IMR-90 (cell line): ENCODE measurements at regions not wholly inside any gene's neighbourhood (a gene's known extent, or its start where the extent isn't known, plus 50 kb on each side); places are given as distances from the start of the nearest gene placed in this dataset.

ENCODE experiments used
- ATAC-seq: fragments of 200-7000 bp; cut with Tn5 transposase; 2 replicates; pipeline ENCODE4 v1.9.1; 2020; ENCODE audit warnings: low read depth, mild to moderate bottlenecking, moderate library complexity
- BruUV-seq: library from RNA; stranded (reverse); fragments of 400-500 nt; replicated peaks from 2 replicates; lab custom pipeline; 2021; lab: Mats Ljungman, UMichigan
- CTCF ChIA-PET: fragments of 300-600 bp; formaldehyde crosslinking; extraction: SDS; loops from one replicate; lab custom pipeline; 2021; ENCODE audit warnings: antibody characterized with exemption; lab: Yijun Ruan, JAX
- POLR2A ChIA-PET: fragments of 300-600 bp; sonication (Branson Sonifier 250); formaldehyde crosslinking; loops from one replicate; lab custom pipeline; 2022; ENCODE audit warnings: antibody characterized with exemption; ENCODE audit not compliant: unreplicated experiment; lab: Charles Lee
- DNase-seq: peaks from one replicate; pipeline ENCODE4 v3.0.0; 2013
- H2AFZ ChIP-seq: replicated peaks from 2 replicates; pipeline ENCODE3; 2013; ENCODE audit warnings: low read length, mild to moderate bottlenecking; ENCODE audit not compliant: poor library complexity
- H2AK5ac ChIP-seq: 2 replicates; pipeline ENCODE4 v1.6.1; 2013; ENCODE audit warnings: low read depth, low read length, inconsistent platforms
- H2AK9ac ChIP-seq: replicated peaks from 2 replicates; pipeline ENCODE3; 2013; ENCODE audit warnings: mild to moderate bottlenecking, low read depth, low read length, moderate library complexity; ENCODE audit not compliant: poor library complexity
- H2BK120ac ChIP-seq: 2 replicates; pipeline ENCODE4 v1.6.1; 2013; ENCODE audit warnings: low read depth, low read length, inconsistent platforms
- H2BK15ac ChIP-seq: 3 replicates; pipeline ENCODE4 v1.6.1; 2013; ENCODE audit warnings: low read depth, low read length, inconsistent platforms
- H2BK20ac ChIP-seq: 2 replicates; pipeline ENCODE4 v1.6.1; 2013; ENCODE audit warnings: low read depth, mild to moderate bottlenecking, inconsistent platforms, low read length, moderate library complexity
- H2BK5ac ChIP-seq: 2 replicates; pipeline ENCODE4 v1.6.1; 2013; ENCODE audit warnings: mild to moderate bottlenecking, low read depth, low read length, inconsistent platforms; ENCODE audit not compliant: poor library complexity, severe bottlenecking
- H3K14ac ChIP-seq: replicated peaks from 2 replicates; pipeline ENCODE4 v1.6.1; 2013; ENCODE audit warnings: low read depth, low read length, inconsistent platforms
- H3K18ac ChIP-seq: 2 replicates; pipeline ENCODE4 v1.6.1; 2013; ENCODE audit warnings: low read depth, low read length, control low read depth
- H3K23ac ChIP-seq: 2 replicates; pipeline ENCODE4 v1.6.1; 2013; ENCODE audit warnings: low read depth, low read length, inconsistent platforms
- H3K27ac ChIP-seq: 2 replicates; pipeline ENCODE4 v1.5.1; 2013; ENCODE audit warnings: mild to moderate bottlenecking, control low read depth, low read length; ENCODE audit not compliant: insufficient read depth
- H3K27me3 ChIP-seq: 2 replicates; pipeline ENCODE4 v1.6.1; 2013; ENCODE audit warnings: low read length; ENCODE audit not compliant: control insufficient read depth, insufficient read depth
- H3K36me3 ChIP-seq: 2 replicates; pipeline ENCODE4 v1.6.1; 2013; ENCODE audit warnings: low read length, mixed read lengths; ENCODE audit not compliant: control insufficient read depth, insufficient read depth
- H3K4ac ChIP-seq: 2 replicates; pipeline ENCODE4 v1.6.1; 2013; ENCODE audit warnings: low read depth, low read length, inconsistent platforms
- H3K4me1 ChIP-seq: 2 replicates; pipeline ENCODE4 v1.6.1; 2013; ENCODE audit warnings: low read length, mixed read lengths; ENCODE audit not compliant: control insufficient read depth, insufficient read depth
- H3K4me2 ChIP-seq: 2 replicates; pipeline ENCODE4 v1.6.1; 2013; ENCODE audit warnings: low read depth, mild to moderate bottlenecking, control low read depth, low read length, moderate library complexity
- H3K4me3 ChIP-seq: 2 replicates; pipeline ENCODE4 v1.5.1; 2013; ENCODE audit warnings: low read depth, mild to moderate bottlenecking, control low read depth, low read length, moderate library complexity; ENCODE audit not compliant: insufficient read depth
- H3K56ac ChIP-seq: 2 replicates; pipeline ENCODE4 v1.6.1; 2013; ENCODE audit warnings: low read length, inconsistent platforms; ENCODE audit not compliant: insufficient read depth; ENCODE audit errors: extremely low read depth
- H3K79me1 ChIP-seq, 2 experiments: 2 replicates each; pipeline ENCODE4 v1.6.1; 2013; ENCODE audit warnings: low read length in 2 of 2, inconsistent platforms in 1 of 2, low read depth in 1 of 2
- H3K9ac ChIP-seq: 2 replicates; pipeline ENCODE4 v1.6.1; 2013; ENCODE audit warnings: low read depth, low read length, control low read depth
- H3K9me1 ChIP-seq: 2 replicates; pipeline ENCODE4 v1.6.1; 2013; ENCODE audit warnings: low read length, inconsistent platforms; ENCODE audit not compliant: insufficient read depth
- H3K9me3 ChIP-seq: 2 replicates; pipeline ENCODE4 v1.6.1; 2013; ENCODE audit warnings: low read length; ENCODE audit not compliant: control insufficient read depth, insufficient read depth
- H4K20me1 ChIP-seq: 2 replicates; pipeline ENCODE4 v1.6.1; 2013; ENCODE audit warnings: low read length, inconsistent platforms; ENCODE audit not compliant: insufficient read depth
- H4K5ac ChIP-seq: 2 replicates; pipeline ENCODE4 v1.6.1; 2013; ENCODE audit warnings: mild to moderate bottlenecking, low read depth, low read length, control low read depth
- H4K8ac ChIP-seq, 2 experiments: 2 replicates each; pipeline ENCODE4 v1.6.1; 2013; ENCODE audit warnings: low read depth in 2 of 2, low read length in 2 of 2, control low read depth in 1 of 2, inconsistent platforms in 1 of 2
- H4K91ac ChIP-seq: 2 replicates; pipeline ENCODE4 v1.6.1; 2013; ENCODE audit warnings: low read depth, low read length, inconsistent platforms; ENCODE audit not compliant: insufficient read depth
- BHLHE40 ChIP-seq: fragments of 150-350 bp; IDR thresholded peaks from 2 replicates; pipeline ENCODE4 v1.6.1; 2016; ENCODE audit warnings: mild to moderate bottlenecking, low read depth, low read length
- CEBPB ChIP-seq: IDR thresholded peaks from 2 replicates; pipeline ENCODE4 v1.6.1; 2012; ENCODE audit warnings: low read depth, low read length, improper control_type of control experiment
- CHD1 ChIP-seq: IDR thresholded peaks from 2 replicates; pipeline ENCODE4 v1.6.1; 2012; ENCODE audit warnings: low read depth, low read length, improper control_type of control experiment
- CTCF ChIP-seq: conservative IDR thresholded peaks from 2 replicates; pipeline ENCODE4 v1.5.1; 2012; ENCODE audit warnings: mild to moderate bottlenecking, low read depth, low read length, improper control_type of control experiment
- ELK1 ChIP-seq: fragments of 150-350 bp; IDR thresholded peaks from 2 replicates; pipeline ENCODE4 v1.6.1; 2016; ENCODE audit warnings: low read depth, mild to moderate bottlenecking, low read length, moderate library complexity, borderline replicate concordance
- FOS ChIP-seq: fragments of 150-350 bp; IDR thresholded peaks from 2 replicates; pipeline ENCODE4 v1.6.1; 2016; ENCODE audit warnings: low read depth, low read length
- NFE2L2 ChIP-seq: fragments of 150-350 bp; IDR thresholded peaks from 2 replicates; pipeline ENCODE4 v1.6.1; 2016; ENCODE audit warnings: low read depth, mild to moderate bottlenecking, low read length
- POLR2A ChIP-seq: IDR thresholded peaks from 2 replicates; pipeline ENCODE4 v1.6.1; 2012; ENCODE audit warnings: mild to moderate bottlenecking, low read depth, low read length
- RCOR1 ChIP-seq: IDR thresholded peaks from 2 replicates; pipeline ENCODE4 v1.6.1; 2012; ENCODE audit warnings: mild to moderate bottlenecking, low read length, improper control_type of control experiment; ENCODE audit not compliant: insufficient replicate concordance
- RFX5 ChIP-seq: IDR thresholded peaks from 2 replicates; pipeline ENCODE4 v1.8.0; 2012; ENCODE audit warnings: low read depth, mild to moderate bottlenecking, low read length, moderate library complexity
- WGBS, 2 experiments: methylation state at CpG; one replicate each; pipeline versions ENCODE4 v1.1.5 to v1.1.7; 2013; ENCODE audit warnings: missing lambda C conversion rate in 2 of 2; ENCODE audit not compliant: insufficient read length in 1 of 2; ENCODE audit errors: extremely low coverage in 2 of 2; 5-methylcytosine and 5-hydroxymethylcytosine counted together
- dilution Hi-C: fragments of 300-500 bp; cut with HindIII; formaldehyde crosslinking; loops from one replicate; pipeline ENCODE4 v1.14.3; 2018; ENCODE audit warnings: low sequenced_read_pairs; ENCODE audit not compliant: unreplicated experiment
- in situ Hi-C: fragments of 300-500 bp; cut with MboI; formaldehyde crosslinking; loops from 3 replicates; pipeline ENCODE4 v1.14.3; 2019; ENCODE audit warnings: low sequenced_read_pairs, inconsistent platforms, mixed read lengths
- intact Hi-C: fragments of 100-400 bp; cut with micrococcal nuclease; formaldehyde crosslinking; loops from 2 replicates; pipeline ENCODE4 v1.10.0; 2022

GRCh38 chr6:43938178-43939105 lies 168.4 kb downstream of the VEGFA start:
- in situ Hi-C loops: no loop called here
- H4K8ac ChIP-seq: no peak overlapping the region
- peaks cover 21% of the 10 kb centered on the region for H3K27me3 ChIP-seq
- H4K20me1 ChIP-seq: no peaks in the 10 kb centered on the region
- H3K4me3 ChIP-seq: no peak overlapping the region
- no peaks in the 10 kb centered on the region for H3K36me3 ChIP-seq
- no peak overlapping the region for H3K9ac ChIP-seq
- no peak overlapping the region for H3K4ac ChIP-seq
- H2AFZ ChIP-seq: no peak overlapping the region
- no peak overlapping the region for H2AK5ac ChIP-seq
- H2BK5ac ChIP-seq: no peak overlapping the region
- no peak overlapping the region for H3K23ac ChIP-seq
- no peak overlapping the region for H3K18ac ChIP-seq
- H4K5ac ChIP-seq: no peak overlapping the region
- H3K9me1 ChIP-seq: 0 out of 2 replicates have a peak, but pooled peaks cover 6% of the 10 kb centered on the region
- TF ChIP-seq POLR2A (no peak), NFE2L2 (no peak), ELK1 (no peak), CEBPB (no peak), FOS (no peak), RCOR1 (no peak), CHD1 (no peak), BHLHE40 (no peak), RFX5 (no peak), CTCF (no peak)
- dilution Hi-C loops: no loop called here
- 77% methylated on average over 7 of the region's 18 CpGs; no CpG with 5 or more reads in 1 of the 2 experiments for WGBS, 2 experiments
- H2BK20ac ChIP-seq: no peak overlapping the region
- ChIA-PET POLR2A (no interaction called here), CTCF (interaction anchor here (1.0 to 1.1 kb wide), 2 partner anchors 11 kb away, joined by 3 to 4 read pairs; no protein-coding TSS in a partner anchor)
- H2BK15ac ChIP-seq: no peak overlapping the region
- no peak overlapping the region for H2BK120ac ChIP-seq
- BruUV-seq: no TSS peak
- intact Hi-C loops: no loop called here
- no peak overlapping the region for H2AK9ac ChIP-seq
- ATAC-seq (no peak), DNase-seq (no peak)
- H4K91ac ChIP-seq: no peak overlapping the region
- no peak overlapping the region for H3K27ac ChIP-seq
- H3K4me1 ChIP-seq: peaks cover 10% of the 10 kb centered on the region
- H3K4me2 ChIP-seq: no peak overlapping the region
- no peak overlapping the region for H3K14ac ChIP-seq
- no peaks in the 10 kb centered on the region for H3K79me1 ChIP-seq
- no peak overlapping the region for H3K56ac ChIP-seq
- no peaks in the 10 kb centered on the region for H3K9me3 ChIP-seq
